ENCODE measurements at regions not wholly inside any gene's neighbourhood (a gene's known extent, or its start where the extent isn't known, plus 50 kb on each side); places are given as distances from the start of the nearest gene placed in this dataset.
A peak's percentile ranks its signal among the peaks of the same experiment; 100 is the strongest.

DNA sequence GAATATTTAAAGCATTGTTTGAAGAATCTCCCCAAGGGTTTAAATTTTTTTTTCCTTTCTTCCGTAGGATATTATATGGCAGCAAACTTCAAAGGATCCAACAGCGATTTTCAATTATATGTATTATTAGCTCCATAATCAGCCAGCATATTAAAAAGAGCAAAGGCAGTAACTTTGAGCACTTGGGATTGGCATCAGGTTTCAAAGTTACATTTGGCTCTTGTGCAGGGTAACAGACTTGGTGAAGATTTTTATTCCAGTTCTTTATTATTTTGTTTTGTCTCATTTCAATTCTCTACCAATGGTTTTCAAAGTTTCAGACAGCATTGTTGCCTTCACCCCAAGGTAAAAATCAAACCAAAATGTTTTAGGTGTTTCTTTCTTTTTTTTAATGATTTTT lies 116.7 kb upstream of the ZNF366 start:
- in situ Hi-C loops (cut with MboI; ENCODE audit: low pct_unique_long_range_greater_than_20kb in 2 of 9, low sequenced_read_pairs in 9 of 9, unreplicated experiment in 9 of 9) = no loop called here
- ATAC-seq (replicated peaks in 6 of 8) = no peak

GRCh38 chr5:72623323-72623722 lies 116.1 kb upstream of the ZNF366 start:
- WGBS, 10 experiments = 0 to 100% (median 84%) methylated on average over 1 to 6 of the region's 6 CpGs
- H3K27ac ChIP-seq = no peak overlapping the region

More for the DNA sequence above, 116.7 kb upstream of the ZNF366 start:
- Histone ChIP-seq H3K27ac (no peak overlapping the region), H3K4me3 (no peak overlapping the region), H3K4me1 (replicated peaks in 1 of 2) (peaks cover 0 to 7% of the 10 kb centered on the region in 2 donors)
- WGBS, 10 experiments = 19 to 95% (median 82%) methylated on average over 1 to 2 of the region's 2 CpGs; no CpG with 5 or more reads in 1 of the 10 experiments

DNA sequence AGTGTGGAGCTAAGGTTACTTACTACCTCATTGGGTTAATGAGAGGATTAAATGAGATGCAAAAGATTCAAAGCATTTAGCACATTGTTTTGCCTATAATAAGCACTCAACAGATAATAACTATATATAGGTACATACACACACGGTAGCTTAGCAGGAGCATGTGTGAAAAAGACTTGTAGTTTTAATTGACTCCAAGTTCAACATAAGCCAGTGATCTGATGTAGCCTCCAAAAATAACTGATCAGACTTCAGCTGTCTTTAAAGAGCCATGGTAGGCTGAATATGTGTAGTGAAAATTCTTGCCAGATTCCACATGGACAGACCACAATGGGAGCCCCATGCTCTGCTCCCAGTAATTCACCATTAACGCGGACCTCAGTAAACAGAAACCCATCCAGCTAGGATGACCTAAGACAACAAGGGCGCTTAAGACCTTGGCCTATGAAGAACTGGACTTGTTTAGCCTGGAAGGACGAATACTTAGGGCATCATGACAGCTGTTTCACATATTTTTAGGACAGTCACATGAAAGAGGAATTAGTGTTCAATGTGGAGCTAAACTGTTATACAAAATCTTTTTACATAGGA lies 115.1 kb upstream of the ZNF366 start:
- Histone ChIP-seq H3K4me1 (replicated peaks in 1 of 2) (peaks cover 0 to 7% of the 10 kb centered on the region in 2 donors), H3K4me3 (no peak overlapping the region), H3K27ac (no peak overlapping the region)
- 0 to 89% (median 70%) methylated on average over 2 to 5 of the region's 5 CpGs; no CpG with 5 or more reads in 3 of the 10 experiments for WGBS, 10 experiments
- in situ Hi-C loops (cut with MboI; ENCODE audit: low pct_unique_long_range_greater_than_20kb in 2 of 9, low sequenced_read_pairs in 9 of 9, unreplicated experiment in 9 of 9) = no loop called here
- ATAC-seq (replicated peaks in 6 of 8) = no peak

More at GRCh38 chr5:72623323-72623722, 116.1 kb upstream of the ZNF366 start:
- no peak overlapping the region for H3K4me3 ChIP-seq
- no peak for ATAC-seq (replicated peaks in 6 of 8)
- peaks cover 0 to 7% of the 10 kb centered on the region in 2 donors for H3K4me1 ChIP-seq (replicated peaks in 1 of 2)
- in situ Hi-C loops (cut with MboI; ENCODE audit: low pct_unique_long_range_greater_than_20kb in 2 of 9, low sequenced_read_pairs in 9 of 9, unreplicated experiment in 9 of 9) = no loop called here

DNA sequence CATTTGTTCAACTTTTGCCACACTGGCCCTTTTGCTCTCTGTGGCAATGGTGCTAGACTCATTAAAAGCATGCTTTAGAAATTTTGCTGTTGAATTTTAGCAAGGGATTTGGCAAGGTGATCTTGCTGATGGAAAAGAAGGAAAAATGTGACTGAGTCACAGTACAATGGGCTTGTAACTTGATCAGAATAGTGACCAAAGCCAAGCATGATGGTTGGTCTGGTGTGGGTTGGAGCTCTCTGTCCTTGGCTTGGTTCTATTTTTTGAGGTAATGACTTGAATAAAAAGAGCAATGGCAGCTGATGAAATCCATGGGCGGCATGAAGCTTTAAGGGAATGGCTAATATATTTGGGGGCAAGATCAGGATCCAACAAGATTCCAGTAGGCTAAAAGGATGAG lies 114.4 kb upstream of the ZNF366 start:
- H3K4me1 ChIP-seq (replicated peaks in 1 of 2) = peaks cover 0 to 7% of the 10 kb centered on the region in 2 donors
- 40 to 100% (median 100%) methylated on average over 1 of the region's 1 CpG; no CpG with 5 or more reads in 5 of the 10 experiments for WGBS, 10 experiments
- in situ Hi-C loops (cut with MboI; ENCODE audit: low pct_unique_long_range_greater_than_20kb in 2 of 9, low sequenced_read_pairs in 9 of 9, unreplicated experiment in 9 of 9) = no loop called here
- no peak for ATAC-seq (replicated peaks in 6 of 8)
- no peak overlapping the region for H3K27ac ChIP-seq
- H3K4me3 ChIP-seq = no peak overlapping the region

- WGBS, 10 experiments = 50 to 67% (median 63%) methylated on average over 1 of the region's 1 CpG; no CpG with 5 or more reads in 7 of the 10 experiments
- in situ Hi-C loops (cut with MboI; ENCODE audit: low pct_unique_long_range_greater_than_20kb in 2 of 9, low sequenced_read_pairs in 9 of 9, unreplicated experiment in 9 of 9) = loop anchor here in 1 of 9 experiments (10.0 kb wide), 1 partner anchor 195 kb away; the partner anchor contains the start of gene TNPO1
- ATAC-seq (replicated peaks in 6 of 8) = no peak
These were observed 112.5 kb upstream of the ZNF366 start for GRCh38 chr5:72619677-72620076.

DNA sequence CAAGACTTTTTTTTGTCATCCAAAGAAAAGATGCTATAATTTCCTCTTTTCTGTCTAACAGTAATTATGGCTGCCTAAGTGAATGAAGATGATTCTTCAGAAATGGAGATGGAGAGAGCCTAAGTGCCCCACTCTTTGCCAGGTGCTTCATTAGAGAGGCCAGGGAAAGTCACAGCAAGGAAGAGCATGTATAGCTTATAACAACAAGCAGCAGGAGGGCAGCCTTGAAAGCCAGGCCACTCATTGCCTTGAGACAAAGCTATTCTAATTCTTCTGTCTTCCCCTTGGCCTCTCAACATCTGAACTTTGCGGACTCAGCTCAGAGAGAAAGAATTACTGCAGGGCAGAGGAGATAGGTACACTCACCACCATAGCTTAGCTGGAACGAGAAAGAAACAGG lies 112.0 kb upstream of the ZNF366 start:
- no peak overlapping the region for H3K4me3 ChIP-seq
- no peak overlapping the region for H3K27ac ChIP-seq
- H3K4me1 ChIP-seq (replicated peaks in 1 of 2) = no peaks in the 10 kb centered on the region
- in situ Hi-C loops (cut with MboI; ENCODE audit: low pct_unique_long_range_greater_than_20kb in 2 of 9, low sequenced_read_pairs in 9 of 9, unreplicated experiment in 9 of 9) = loop anchor here in 1 of 9 experiments (10.0 kb wide), 1 partner anchor 196 kb away; the partner anchor contains the start of gene TNPO1
- 57 to 100% (median 76%) methylated on average over 1 to 2 of the region's 2 CpGs; no CpG with 5 or more reads in 4 of the 10 experiments for WGBS, 10 experiments
- ATAC-seq (replicated peaks in 6 of 8) = no peak

More at GRCh38 chr5:72619677-72620076, 112.5 kb upstream of the ZNF366 start:
- Histone ChIP-seq H3K27ac (no peak overlapping the region), H3K4me1 (replicated peaks in 1 of 2) (peaks cover 0 to 4% of the 10 kb centered on the region in 2 donors), H3K4me3 (no peak overlapping the region)

- Histone ChIP-seq H3K4me1 (replicated peaks in 1 of 2) (no peaks in the 10 kb centered on the region), H3K4me3 (no peak overlapping the region), H3K27ac (no peak overlapping the region)
- no peak for ATAC-seq (replicated peaks in 6 of 8)
- in situ Hi-C loops (cut with MboI; ENCODE audit: low pct_unique_long_range_greater_than_20kb in 2 of 9, low sequenced_read_pairs in 9 of 9, unreplicated experiment in 9 of 9) = loop anchor here in 1 of 9 experiments (10.0 kb wide), 1 partner anchor 196 kb away; the partner anchor contains the start of gene TNPO1
- WGBS, 10 experiments = 20 to 88% (median 68%) methylated on average over 2 to 4 of the region's 4 CpGs; no CpG with 5 or more reads in 5 of the 10 experiments
These were observed 111.5 kb upstream of the ZNF366 start for GRCh38 chr5:72618708-72619107.

GRCh38 chr5:72615061-72615460 lies 107.9 kb upstream of the ZNF366 start:
- in situ Hi-C loops (cut with MboI; ENCODE audit: low pct_unique_long_range_greater_than_20kb in 2 of 9, low sequenced_read_pairs in 9 of 9, unreplicated experiment in 9 of 9) = loop anchor here in 1 of 9 experiments (10.0 kb wide), 1 partner anchor 200 kb away; the partner anchor contains the start of gene TNPO1
- no peak overlapping the region for H3K27ac ChIP-seq
- no peak overlapping the region for H3K4me3 ChIP-seq
- ATAC-seq (replicated peaks in 6 of 8) = no peak
- peaks cover 5 to 7% of the 10 kb centered on the region in 2 donors for H3K4me1 ChIP-seq (replicated peaks in 1 of 2)

DNA sequence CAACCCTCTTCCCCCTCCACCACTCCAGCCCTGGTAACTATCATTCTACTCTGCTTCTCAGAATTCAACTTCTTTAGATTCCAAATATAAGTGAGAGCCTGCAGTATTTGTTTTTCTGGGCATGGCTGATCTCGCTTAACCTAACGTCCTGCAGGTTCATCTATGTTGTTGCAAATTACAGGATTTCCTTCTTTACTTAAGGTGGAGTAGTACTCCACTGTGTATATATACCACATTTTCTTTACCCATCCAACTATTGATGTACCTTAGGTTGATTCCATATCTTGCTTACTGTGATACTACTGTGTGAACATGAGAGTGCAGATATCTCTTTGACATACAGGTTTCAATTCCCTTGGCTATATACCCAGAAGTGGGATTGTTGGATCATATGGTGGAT lies 106.3 kb upstream of the ZNF366 start:
- Histone ChIP-seq H3K4me1 (replicated peaks in 1 of 2) (peaks cover 7 to 10% of the 10 kb centered on the region in 2 donors), H3K4me3 (no peak overlapping the region), H3K27ac (no peak overlapping the region)
- in situ Hi-C loops (cut with MboI; ENCODE audit: low pct_unique_long_range_greater_than_20kb in 2 of 9, low sequenced_read_pairs in 9 of 9, unreplicated experiment in 9 of 9) = loop anchor here in 1 of 9 experiments (10.0 kb wide), 1 partner anchor 201 kb away; the partner anchor contains the start of gene TNPO1
- 79 to 100% (median 100%) methylated on average over 1 to 2 of the region's 2 CpGs; no CpG with 5 or more reads in 5 of the 10 experiments for WGBS, 10 experiments
- ATAC-seq (replicated peaks in 6 of 8) = no peak

- ATAC-seq (replicated peaks in 6 of 8) = no peak
- 0 to 93% (median 71%) methylated on average over 1 to 2 of the region's 2 CpGs; no CpG with 5 or more reads in 2 of the 10 experiments for WGBS, 10 experiments
- peaks cover 8 to 17% of the 10 kb centered on the region in 2 donors for H3K4me1 ChIP-seq (replicated peaks in 1 of 2)
- in situ Hi-C loops (cut with MboI; ENCODE audit: low pct_unique_long_range_greater_than_20kb in 2 of 9, low sequenced_read_pairs in 9 of 9, unreplicated experiment in 9 of 9) = loop anchor here in 1 of 9 experiments (10.0 kb wide), 1 partner anchor 202 kb away; the partner anchor contains the start of gene TNPO1
- no peak overlapping the region for H3K4me3 ChIP-seq
- no peak overlapping the region for H3K27ac ChIP-seq
These were observed 105.6 kb upstream of the ZNF366 start for GRCh38 chr5:72612810-72613209.

- Histone ChIP-seq H3K27ac (no peak overlapping the region), H3K4me1 (replicated peaks in 1 of 2) (peaks cover 8 to 17% of the 10 kb centered on the region in 2 donors), H3K4me3 (peak overlapping the region in 1 of 5 donors; percentile 0)
- in situ Hi-C loops (cut with MboI; ENCODE audit: low pct_unique_long_range_greater_than_20kb in 2 of 9, low sequenced_read_pairs in 9 of 9, unreplicated experiment in 9 of 9) = loop anchor here in 1 of 9 experiments (10.0 kb wide), 1 partner anchor 204 kb away; the partner anchor contains the start of gene TNPO1
- peak; percentile 97 to 100 (median 98) for ATAC-seq (replicated peaks in 6 of 8)
- WGBS, 10 experiments = 0 to 100% (median 22%) methylated on average over 1 to 6 of the region's 6 CpGs; no CpG with 5 or more reads in 1 of the 10 experiments
These were observed 104.0 kb upstream of the ZNF366 start for GRCh38 chr5:72611118-72611730.

DNA sequence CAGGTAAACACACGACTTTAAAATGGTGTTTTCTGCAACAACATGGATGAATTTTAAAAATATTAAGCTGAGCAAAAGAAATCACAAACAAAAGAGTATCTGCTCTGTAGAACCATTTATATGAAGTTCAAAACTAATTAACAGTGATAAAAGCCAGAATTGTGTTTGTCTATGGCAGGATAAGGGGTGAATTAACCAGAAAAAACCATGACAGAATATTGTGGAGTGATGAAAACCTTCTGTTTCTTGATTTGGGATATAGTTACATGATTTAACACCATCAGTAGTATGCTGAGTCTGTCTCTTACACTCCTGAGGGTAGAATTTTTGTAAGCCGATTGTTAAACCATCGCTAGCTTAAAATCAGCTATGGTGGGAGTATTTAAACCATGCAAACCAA lies 101.7 kb upstream of the ZNF366 start:
- no peak for ATAC-seq (replicated peaks in 6 of 8)
- Histone ChIP-seq H3K4me1 (replicated peaks in 1 of 2) (peaks cover 17 to 23% of the 10 kb centered on the region in 2 donors), H3K27ac (no peak overlapping the region), H3K4me3 (no peak overlapping the region)
- in situ Hi-C loops (cut with MboI; ENCODE audit: low pct_unique_long_range_greater_than_20kb in 2 of 9, low sequenced_read_pairs in 9 of 9, unreplicated experiment in 9 of 9) = no loop called here
- WGBS, 10 experiments = 25 to 93% (median 65%) methylated on average over 1 to 3 of the region's 3 CpGs

GRCh38 chr5:72608297-72608696 lies 101.1 kb upstream of the ZNF366 start:
- H3K4me3 ChIP-seq = no peak overlapping the region
- peak in 5 of 8 experiments; percentile 77 to 84 (median 81) for ATAC-seq (replicated peaks in 6 of 8)
- H3K4me1 ChIP-seq (replicated peaks in 1 of 2) = peaks cover 17 to 23% of the 10 kb centered on the region in 2 donors
- no peak overlapping the region for H3K27ac ChIP-seq
- in situ Hi-C loops (cut with MboI; ENCODE audit: low pct_unique_long_range_greater_than_20kb in 2 of 9, low sequenced_read_pairs in 9 of 9, unreplicated experiment in 9 of 9) = no loop called here
- WGBS, 10 experiments = 20 to 100% (median 74%) methylated on average over 1 to 8 of the region's 8 CpGs
